ENCODE measurements at regions not wholly inside any gene's neighbourhood (a gene's known extent, or its start where the extent isn't known, plus 50 kb on each side); places are given as distances from the start of the nearest gene placed in this dataset.
"Not testable (repeated sequence)": the region's sequence is repeated elsewhere in the genome, so short reads cannot be mapped to it uniquely, and the experiment has no call there.

- peaks cover 0 to 12% of the 10 kb centered on the region in 2 donors for H3K36me3 Mint-ChIP-seq
- ATAC-seq (ENCODE audit: low read depth in 2 of 2) (no peak), DNase-seq (no peak)
- H3K27ac Mint-ChIP-seq, result no peak overlapping the region
- no peaks in the 10 kb centered on the region for H3K27me3 Mint-ChIP-seq
- no peak overlapping the region for H3K4me3 Mint-ChIP-seq
- H3K9me3 Mint-ChIP-seq, result peaks cover 7 to 39% (median 21%) of the 10 kb centered on the region in 7 donors
- H3K4me1 Mint-ChIP-seq, result no peaks in the 10 kb centered on the region
Measured at GRCh38 chr14:40410708-40411107, 978.5 kb upstream of the FBXO33 start.

DNA sequence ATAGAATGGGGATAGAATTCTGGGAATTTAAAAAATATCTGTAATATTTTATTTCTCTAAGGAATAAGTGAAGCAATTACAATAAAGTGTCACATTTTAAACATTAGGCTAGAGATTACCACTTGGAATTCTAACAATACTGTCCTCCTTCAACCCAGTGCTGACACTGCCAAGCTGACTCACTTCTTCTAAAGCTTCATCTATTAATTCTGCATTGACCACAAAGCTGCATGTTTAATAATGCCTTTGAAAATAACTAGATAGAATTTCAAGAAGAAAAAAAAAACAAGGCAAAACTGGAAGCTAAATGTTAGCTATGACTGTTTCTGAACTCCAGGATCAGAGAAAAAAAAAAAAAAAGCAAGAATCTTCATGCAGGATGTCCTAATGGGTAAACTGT is 970.7 kb upstream of the FBXO33 start:
- Mint-ChIP-seq H3K9me3 (peaks cover 7 to 24% (median 16%) of the 10 kb centered on the region in 7 donors), H3K27ac (no peak overlapping the region), H3K27me3 (no peaks in the 10 kb centered on the region), H3K4me3 (no peak overlapping the region), H3K4me1 (no peaks in the 10 kb centered on the region), H3K36me3 (peaks cover 0 to 14% of the 10 kb centered on the region in 2 donors)
- DNase-seq (no peak), ATAC-seq (ENCODE audit: low read depth in 2 of 2) (no peak)

- no peaks in the 10 kb centered on the region for H3K27me3 Mint-ChIP-seq
- no peaks in the 10 kb centered on the region for H3K4me1 Mint-ChIP-seq
- H3K9me3 Mint-ChIP-seq, result peaks cover 0 to 4% (median 0%) of the 10 kb centered on the region in 7 donors
- no peak overlapping the region for H3K4me3 Mint-ChIP-seq
- DNase-seq (no peak), ATAC-seq (ENCODE audit: low read depth in 2 of 2) (no peak)
- H3K27ac Mint-ChIP-seq, result peak overlapping the region in 1 of 6 donors; percentile 73
- H3K36me3 Mint-ChIP-seq, result no peaks in the 10 kb centered on the region
Measured at GRCh38 chr14:40398981-40399380, 966.7 kb upstream of the FBXO33 start.

GRCh38 chr14:40394634-40395340 is 962.6 kb upstream of the FBXO33 start:
- no peaks in the 10 kb centered on the region for H3K4me1 Mint-ChIP-seq
- DNase-seq, result no peak
- H3K36me3 Mint-ChIP-seq, result no peaks in the 10 kb centered on the region
- no peaks in the 10 kb centered on the region for H3K27me3 Mint-ChIP-seq
- no peak overlapping the region for H3K27ac Mint-ChIP-seq
- no peak for ATAC-seq (ENCODE audit: low read depth in 2 of 2)
- peaks cover 0 to 4% (median 0%) of the 10 kb centered on the region in 7 donors for H3K9me3 Mint-ChIP-seq
- H3K4me3 Mint-ChIP-seq, result no peak overlapping the region

- no peaks in the 10 kb centered on the region for H3K9me3 Mint-ChIP-seq
- H3K36me3 Mint-ChIP-seq, result no peaks in the 10 kb centered on the region
- DNase-seq (no peak), ATAC-seq (ENCODE audit: low read depth in 2 of 2) (no peak)
- H3K4me1 Mint-ChIP-seq, result no peaks in the 10 kb centered on the region
- H3K4me3 Mint-ChIP-seq, result no peak overlapping the region
- H3K27me3 Mint-ChIP-seq, result no peaks in the 10 kb centered on the region
- no peak overlapping the region for H3K27ac Mint-ChIP-seq
Measured at GRCh38 chr14:40393143-40393542, 960.9 kb upstream of the FBXO33 start.

GRCh38 chr14:40386433-40386832 is 954.2 kb upstream of the FBXO33 start:
- peaks cover 0 to 2% (median 0%) of the 10 kb centered on the region in 3 donors for H3K4me1 Mint-ChIP-seq
- ATAC-seq (ENCODE audit: low read depth in 2 of 2), result no peak
- no peak for DNase-seq
- no peaks in the 10 kb centered on the region for H3K27me3 Mint-ChIP-seq
- H3K36me3 Mint-ChIP-seq, result no peaks in the 10 kb centered on the region
- no peak overlapping the region for H3K27ac Mint-ChIP-seq
- no peak overlapping the region for H3K4me3 Mint-ChIP-seq
- H3K9me3 Mint-ChIP-seq, result peaks cover 0 to 2% (median 0%) of the 10 kb centered on the region in 7 donors

GRCh38 chr14:40374221-40374620 is 942.0 kb upstream of the FBXO33 start:
- Mint-ChIP-seq H3K9me3 (peaks cover 0 to 5% (median 0%) of the 10 kb centered on the region in 7 donors), H3K27ac (no peak overlapping the region), H3K36me3 (no peaks in the 10 kb centered on the region), H3K27me3 (no peaks in the 10 kb centered on the region), H3K4me3 (no peak overlapping the region), H3K4me1 (no peaks in the 10 kb centered on the region)
- ATAC-seq (ENCODE audit: low read depth in 2 of 2) (no peak), DNase-seq (no peak)

- H3K27me3 Mint-ChIP-seq, result no peaks in the 10 kb centered on the region
- ATAC-seq (ENCODE audit: low read depth in 2 of 2) (no peak), DNase-seq (no peak)
- H3K4me3 Mint-ChIP-seq, result no peak overlapping the region
- H3K9me3 Mint-ChIP-seq, result peaks cover 0 to 5% (median 0%) of the 10 kb centered on the region in 7 donors
- no peaks in the 10 kb centered on the region for H3K36me3 Mint-ChIP-seq
- no peaks in the 10 kb centered on the region for H3K4me1 Mint-ChIP-seq
- no peak overlapping the region for H3K27ac Mint-ChIP-seq
Measured at GRCh38 chr14:40371011-40371410, 938.8 kb upstream of the FBXO33 start.

DNA sequence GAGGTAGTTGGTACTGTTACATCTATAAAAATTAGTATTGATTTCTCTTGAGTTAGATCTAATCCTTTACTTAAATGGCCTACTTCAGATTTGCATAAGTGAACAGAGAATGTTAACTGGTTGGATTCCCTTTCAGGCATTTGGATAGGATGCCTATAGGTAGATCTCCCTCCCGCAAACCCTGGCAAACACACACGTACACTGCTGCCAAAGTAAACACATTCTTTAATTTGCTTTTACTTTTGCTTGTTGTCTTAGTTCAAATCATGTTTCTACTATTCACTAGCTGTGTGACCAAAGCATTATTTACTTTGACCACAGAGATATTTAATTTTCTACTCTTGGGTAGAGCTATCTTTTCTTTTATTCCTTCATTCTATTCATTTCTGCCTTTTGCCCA is 936.1 kb upstream of the FBXO33 start:
- Mint-ChIP-seq H3K9me3 (peaks cover 0 to 5% (median 0%) of the 10 kb centered on the region in 7 donors), H3K27ac (no peak overlapping the region), H3K36me3 (no peaks in the 10 kb centered on the region), H3K27me3 (no peaks in the 10 kb centered on the region), H3K4me3 (no peak overlapping the region), H3K4me1 (peaks cover 0 to 10% (median 6%) of the 10 kb centered on the region in 3 donors)
- DNase-seq (no peak), ATAC-seq (ENCODE audit: low read depth in 2 of 2) (no peak)

GRCh38 chr14:40367717-40368116 is 935.5 kb upstream of the FBXO33 start:
- DNase-seq (no peak), ATAC-seq (ENCODE audit: low read depth in 2 of 2) (no peak)
- peaks cover 0 to 5% (median 0%) of the 10 kb centered on the region in 7 donors for H3K9me3 Mint-ChIP-seq
- H3K36me3 Mint-ChIP-seq, result no peaks in the 10 kb centered on the region
- no peak overlapping the region for H3K27ac Mint-ChIP-seq
- peaks cover 0 to 10% (median 6%) of the 10 kb centered on the region in 3 donors for H3K4me1 Mint-ChIP-seq
- H3K27me3 Mint-ChIP-seq, result no peaks in the 10 kb centered on the region
- H3K4me3 Mint-ChIP-seq, result no peak overlapping the region

DNA sequence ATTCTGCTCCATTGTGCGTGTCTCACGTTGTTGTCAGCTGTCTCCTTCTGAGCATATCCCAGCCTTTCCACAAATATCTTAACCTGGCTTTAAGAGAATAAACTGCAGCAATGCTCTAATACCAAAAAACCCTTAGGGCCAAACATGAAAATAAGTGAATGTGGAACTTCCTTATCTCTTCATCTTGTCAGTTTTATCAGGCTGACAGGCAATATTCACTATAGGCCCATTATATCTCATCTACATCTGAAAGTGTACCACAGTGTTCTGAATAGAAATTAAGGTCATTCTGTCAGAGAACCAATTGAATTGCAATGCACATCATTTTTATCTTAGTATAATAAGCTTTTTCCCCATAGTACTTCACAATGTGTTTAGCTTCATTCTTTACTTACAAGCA is 933.1 kb upstream of the FBXO33 start:
- Mint-ChIP-seq H3K27ac (peak overlapping the region in 3 of 6 donors; percentile 5 to 22 (median 15)), H3K36me3 (no peaks in the 10 kb centered on the region), H3K27me3 (no peaks in the 10 kb centered on the region), H3K4me1 (peaks cover 0 to 10% (median 6%) of the 10 kb centered on the region in 3 donors), H3K4me3 (peak overlapping the region in 1 of 8 donors; percentile 53), H3K9me3 (peaks cover 0 to 2% (median 0%) of the 10 kb centered on the region in 7 donors)
- no peak for ATAC-seq (ENCODE audit: low read depth in 2 of 2)
- DNase-seq, result no peak

GRCh38 chr14:40362856-40363255 is 930.6 kb upstream of the FBXO33 start:
- H3K27me3 Mint-ChIP-seq, result no peaks in the 10 kb centered on the region
- H3K4me1 Mint-ChIP-seq, result peaks cover 0 to 10% (median 6%) of the 10 kb centered on the region in 3 donors
- no peaks in the 10 kb centered on the region for H3K36me3 Mint-ChIP-seq
- no peak overlapping the region for H3K27ac Mint-ChIP-seq
- DNase-seq (no peak), ATAC-seq (ENCODE audit: low read depth in 2 of 2) (no peak)
- no peak overlapping the region for H3K4me3 Mint-ChIP-seq
- peaks cover 0 to 9% (median 2%) of the 10 kb centered on the region in 7 donors for H3K9me3 Mint-ChIP-seq

DNA sequence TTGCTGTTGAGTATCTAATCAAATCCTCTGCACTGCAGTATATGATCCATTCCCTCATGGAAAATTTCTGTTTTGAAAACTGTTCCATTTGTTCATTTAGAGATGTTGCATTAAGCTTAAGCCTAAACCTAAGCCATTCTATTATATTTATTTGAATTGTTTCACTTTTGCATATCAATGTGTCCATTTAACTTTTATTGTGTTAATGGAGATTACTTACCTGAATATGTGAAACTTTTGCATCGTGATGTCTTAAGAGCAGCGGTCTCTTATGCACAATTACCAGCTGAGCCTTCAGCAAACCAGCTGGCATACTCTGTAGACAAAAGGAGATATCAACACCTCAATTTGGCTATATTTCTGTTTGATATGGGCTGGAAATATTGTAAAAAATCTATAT is 922.5 kb upstream of the FBXO33 start:
- Mint-ChIP-seq H3K27ac (no peak overlapping the region), H3K4me1 (no peaks in the 10 kb centered on the region)

DNA sequence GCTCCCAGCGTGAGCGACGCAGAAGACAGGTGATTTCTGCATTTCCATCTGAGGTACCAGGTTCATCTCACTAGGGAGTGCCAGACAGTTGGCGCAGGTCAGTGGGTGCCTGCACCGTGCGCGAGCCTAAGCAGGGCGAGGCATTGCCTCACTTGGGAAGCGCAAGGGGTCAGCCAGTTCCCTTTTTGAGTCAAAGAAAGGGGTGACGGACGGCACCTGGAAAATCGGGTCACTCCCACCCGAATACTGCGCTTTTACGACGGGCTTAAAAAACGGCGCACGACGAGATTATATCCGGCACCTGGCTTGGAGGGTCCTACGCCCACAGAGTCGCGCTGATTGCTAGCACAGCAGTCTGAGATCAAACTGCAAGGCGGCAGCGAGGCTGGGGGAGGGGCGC is 915.9 kb upstream of the FBXO33 start:
- H3K4me3 Mint-ChIP-seq, result peak overlapping the region in 1 of 8 donors; percentile 47
- DNase-seq; ATAC-seq (ENCODE audit: low read depth in 2 of 2); H3K36me3 Mint-ChIP-seq; H3K27me3 Mint-ChIP-seq; H3K27ac Mint-ChIP-seq; H3K9me3 Mint-ChIP-seq; H3K4me1 Mint-ChIP-seq: not testable (repeated sequence)

More for the DNA sequence above, 922.5 kb upstream of the FBXO33 start:
- Mint-ChIP-seq H3K27me3 (no peaks in the 10 kb centered on the region), H3K9me3 (peaks cover 0 to 7% (median 4%) of the 10 kb centered on the region in 7 donors), H3K4me3 (no peak overlapping the region), H3K36me3 (no peaks in the 10 kb centered on the region)
- ATAC-seq (ENCODE audit: low read depth in 2 of 2) (no peak), DNase-seq (no peak)
